ENCODE measurements at regions not wholly inside any gene's neighbourhood (a gene's known extent, or its start where the extent isn't known, plus 50 kb on each side); places are given as distances from the start of the nearest gene placed in this dataset.

DNA sequence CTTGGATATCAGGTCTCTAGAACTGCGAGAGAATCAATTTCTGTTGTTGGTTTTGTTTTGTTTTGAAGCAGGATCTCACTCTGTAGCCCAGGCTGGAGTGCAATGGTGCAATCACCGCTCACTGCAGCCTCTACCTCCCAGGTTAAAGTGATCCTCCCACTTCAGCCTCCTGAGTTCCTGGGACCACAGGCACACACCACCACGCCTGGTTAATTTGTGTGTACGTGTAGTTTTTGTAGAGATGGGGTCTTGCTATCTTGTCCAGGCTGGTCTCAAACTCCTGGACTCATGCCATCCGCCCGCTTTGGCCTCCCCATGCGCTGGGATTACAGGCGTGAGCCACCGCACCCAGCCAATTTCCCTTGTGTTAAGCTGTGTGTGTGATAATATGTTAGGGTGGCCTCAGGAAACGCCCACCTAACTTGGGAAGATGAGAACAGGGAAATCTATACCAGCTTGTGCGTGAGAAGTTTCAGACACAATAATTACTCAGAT, 109.6 kb downstream of the SIK1 start:
- no peak overlapping the region for H3K4me3 ChIP-seq (ENCODE audit: low read depth, low read length)

DNA sequence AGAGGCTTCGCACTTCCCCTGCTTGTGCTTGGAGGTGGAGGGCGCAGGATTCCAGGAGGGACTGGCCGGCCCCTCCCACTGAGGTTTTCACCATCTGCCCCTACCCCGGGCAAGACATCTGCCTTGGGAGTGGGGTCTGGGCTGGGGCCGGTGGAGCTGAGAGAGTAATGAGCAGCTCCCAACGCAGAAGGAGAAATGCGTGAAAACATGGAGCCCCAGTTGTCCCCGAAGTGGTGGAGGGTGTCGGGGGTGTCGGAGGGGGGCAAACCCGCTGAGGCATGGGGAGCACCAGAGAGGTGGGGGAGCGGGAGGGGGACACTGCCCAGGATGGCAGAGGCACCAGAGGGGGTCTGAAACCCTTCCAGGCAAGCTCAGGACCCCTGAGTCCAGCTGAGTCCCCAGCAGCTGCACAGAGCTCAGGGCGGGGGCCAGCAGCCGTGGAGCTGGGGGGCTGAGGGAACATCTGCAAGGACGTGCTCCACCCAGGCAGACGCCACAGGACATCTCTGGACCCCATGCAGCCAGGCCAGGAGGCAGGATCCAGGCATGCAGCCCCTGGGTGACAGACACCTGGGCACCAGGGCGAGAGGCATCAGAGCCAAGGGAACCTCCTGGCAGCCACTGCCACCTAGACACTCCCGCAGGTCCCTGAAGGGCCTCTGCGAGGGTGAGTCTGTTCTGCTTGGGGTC, 110.6 kb downstream of the SIK1 start:
- H3K4me3 ChIP-seq (ENCODE audit: low read depth, low read length), result no peak overlapping the region
- no peak for DNase-seq (ENCODE audit: low read depth)
- TF ChIP-seq, protein P1, sequence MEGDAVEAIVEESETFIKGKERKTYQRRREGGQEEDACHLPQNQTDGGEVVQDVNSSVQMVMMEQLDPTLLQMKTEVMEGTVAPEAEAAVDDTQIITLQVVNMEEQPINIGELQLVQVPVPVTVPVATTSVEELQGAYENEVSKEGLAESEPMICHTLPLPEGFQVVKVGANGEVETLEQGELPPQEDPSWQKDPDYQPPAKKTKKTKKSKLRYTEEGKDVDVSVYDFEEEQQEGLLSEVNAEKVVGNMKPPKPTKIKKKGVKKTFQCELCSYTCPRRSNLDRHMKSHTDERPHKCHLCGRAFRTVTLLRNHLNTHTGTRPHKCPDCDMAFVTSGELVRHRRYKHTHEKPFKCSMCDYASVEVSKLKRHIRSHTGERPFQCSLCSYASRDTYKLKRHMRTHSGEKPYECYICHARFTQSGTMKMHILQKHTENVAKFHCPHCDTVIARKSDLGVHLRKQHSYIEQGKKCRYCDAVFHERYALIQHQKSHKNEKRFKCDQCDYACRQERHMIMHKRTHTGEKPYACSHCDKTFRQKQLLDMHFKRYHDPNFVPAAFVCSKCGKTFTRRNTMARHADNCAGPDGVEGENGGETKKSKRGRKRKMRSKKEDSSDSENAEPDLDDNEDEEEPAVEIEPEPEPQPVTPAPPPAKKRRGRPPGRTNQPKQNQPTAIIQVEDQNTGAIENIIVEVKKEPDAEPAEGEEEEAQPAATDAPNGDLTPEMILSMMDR (IDR thresholded peaks at IDR 0.05; ENCODE audit: control insufficient read depth, extremely low read depth, insufficient read depth), result no peak

More for the DNA sequence above, 109.6 kb downstream of the SIK1 start:
- TF ChIP-seq, protein P1 (IDR thresholded peaks at IDR 0.05; ENCODE audit: control insufficient read depth, extremely low read depth, insufficient read depth), result no peak
- DNase-seq (ENCODE audit: low read depth), result no peak

DNA sequence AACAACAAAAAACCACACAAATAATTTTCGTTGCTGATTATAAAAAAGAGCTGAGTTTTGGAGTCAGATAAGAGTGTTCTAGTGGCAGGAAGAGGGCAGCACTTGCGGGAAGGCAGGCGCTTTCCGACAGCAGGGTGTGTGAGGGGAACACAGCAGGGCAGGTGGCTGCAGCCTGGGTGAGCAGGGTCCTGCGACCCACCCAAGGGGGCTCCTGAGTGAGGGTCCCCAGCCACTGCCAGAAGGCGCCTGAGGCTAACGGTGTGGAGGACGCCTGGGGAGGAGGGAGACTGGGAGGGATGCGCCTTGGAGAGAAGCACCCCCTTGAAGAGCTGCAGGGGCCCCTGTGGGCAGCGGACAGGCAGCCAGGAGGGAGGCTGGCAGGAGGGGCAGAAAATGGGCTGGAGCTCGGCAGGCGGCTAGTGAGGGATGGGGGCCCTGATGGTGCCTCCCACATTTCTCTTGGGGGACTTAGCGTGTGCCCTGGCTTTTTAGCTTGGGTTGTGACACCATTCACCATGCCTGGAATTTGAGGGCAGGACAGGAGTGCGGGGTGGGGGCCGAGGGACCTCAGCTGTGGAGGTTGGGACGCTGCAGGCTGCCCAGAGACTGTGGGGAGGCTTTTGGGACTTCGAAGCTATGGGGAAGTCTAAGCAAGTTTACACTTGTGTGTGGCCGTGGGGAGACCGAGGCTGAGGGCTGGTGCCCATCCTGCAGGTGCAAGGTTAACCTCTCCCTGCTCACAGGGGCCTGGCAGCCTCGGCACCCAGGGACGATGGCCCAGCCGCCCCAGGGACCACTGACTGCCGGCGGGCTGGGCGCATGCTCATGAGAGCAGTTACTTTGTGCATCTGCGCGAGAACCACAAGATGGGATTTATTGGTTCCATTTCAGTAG, 111.4 kb downstream of the SIK1 start:
- H3K4me3 ChIP-seq (ENCODE audit: low read depth, low read length), result no peak overlapping the region
- TF ChIP-seq, protein P1 (IDR thresholded peaks at IDR 0.05; ENCODE audit: control insufficient read depth, extremely low read depth, insufficient read depth), result no peak
- DNase-seq (ENCODE audit: low read depth), result no peak

DNA sequence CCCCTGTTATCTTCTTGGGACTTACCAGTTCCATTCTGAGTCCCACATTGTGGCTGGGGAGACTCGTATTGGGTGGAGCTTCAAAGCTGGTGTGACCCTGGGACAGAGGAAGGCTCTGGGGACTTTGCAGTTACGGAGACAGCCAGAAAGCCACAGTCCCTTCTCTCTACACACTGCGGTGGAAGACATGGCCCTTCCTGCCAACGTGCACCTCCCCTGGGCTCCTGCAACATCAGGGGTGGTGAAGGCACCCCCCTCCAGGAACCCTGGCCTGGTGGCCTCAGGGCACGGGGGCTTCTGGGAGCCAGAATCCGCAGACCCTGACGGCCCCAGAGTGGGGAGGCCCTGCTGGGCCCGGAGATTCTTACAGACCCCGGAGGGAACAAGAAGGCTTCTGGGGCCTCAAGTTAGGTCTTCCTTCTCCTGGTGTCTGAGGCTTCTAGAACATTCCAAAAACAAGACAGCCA, 113.0 kb downstream of the SIK1 start:
- no peak for DNase-seq (ENCODE audit: low read depth)
- H3K4me3 ChIP-seq (ENCODE audit: low read depth, low read length), result no peak overlapping the region
- TF ChIP-seq, protein P1 (IDR thresholded peaks at IDR 0.05; ENCODE audit: control insufficient read depth, extremely low read depth, insufficient read depth), result no peak

DNA sequence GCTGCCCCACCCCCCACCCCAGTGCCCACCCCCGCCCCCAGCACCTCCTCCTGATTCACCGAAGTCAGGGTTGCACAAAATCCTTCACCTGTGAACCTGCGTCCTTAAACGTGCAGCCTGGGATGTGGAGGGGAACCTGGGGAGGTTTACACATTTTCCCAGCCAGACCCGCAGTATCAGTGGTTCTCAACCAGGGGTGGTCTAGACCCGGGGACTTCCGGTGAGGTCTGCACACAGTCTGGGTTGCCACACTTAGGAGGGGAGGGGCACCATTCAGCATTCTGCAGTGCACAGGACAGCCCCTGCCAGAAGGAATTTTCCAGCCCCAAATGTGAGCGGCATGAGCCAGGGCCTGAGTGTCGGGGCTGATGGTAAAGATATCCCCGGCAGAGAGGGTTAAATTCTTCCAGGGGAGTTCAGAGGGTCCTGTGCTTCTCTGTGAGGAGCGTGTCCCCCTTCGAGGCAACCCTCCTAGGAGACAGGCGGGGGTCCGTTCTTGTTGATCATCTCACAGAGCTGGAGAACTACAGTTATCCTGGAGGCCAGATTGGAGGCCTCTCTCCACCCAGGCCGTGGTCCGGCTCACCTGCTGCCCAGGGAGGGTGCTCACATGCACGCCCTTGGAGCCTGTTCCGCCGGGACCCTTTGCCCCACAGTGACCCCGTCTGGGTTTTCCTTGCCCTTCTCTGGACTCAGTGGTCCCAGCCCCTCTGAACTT, 113.6 kb downstream of the SIK1 start:
- DNase-seq (ENCODE audit: low read depth), result no peak
- no peak overlapping the region for H3K4me3 ChIP-seq (ENCODE audit: low read depth, low read length)
- TF ChIP-seq, protein P1 (IDR thresholded peaks at IDR 0.05; ENCODE audit: control insufficient read depth, extremely low read depth, insufficient read depth), result no peak

DNA sequence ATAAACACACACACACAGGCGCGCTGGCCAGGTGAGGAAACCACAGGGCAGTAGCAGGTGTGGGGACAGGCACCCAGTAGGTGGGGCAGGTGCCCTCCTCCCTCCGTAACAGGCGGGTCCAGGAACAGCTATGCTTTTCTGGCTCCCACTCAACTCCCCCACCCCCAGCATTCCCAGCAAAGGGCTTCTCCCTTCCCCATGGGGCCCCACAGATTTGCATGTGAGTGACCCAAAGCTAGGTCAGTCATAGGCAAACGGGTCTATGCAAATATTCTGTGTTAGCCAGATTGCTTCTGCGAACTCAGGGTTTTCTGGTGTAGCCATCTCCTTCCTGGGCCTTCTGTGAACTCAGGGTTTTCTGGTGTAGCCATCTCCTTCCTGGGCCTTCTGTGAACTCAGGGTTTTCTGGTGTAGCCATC, 114.2 kb downstream of the SIK1 start:
- no peak overlapping the region for H3K4me3 ChIP-seq (ENCODE audit: low read depth, low read length)
- TF ChIP-seq, protein P1 (IDR thresholded peaks at IDR 0.05; ENCODE audit: control insufficient read depth, extremely low read depth, insufficient read depth), result no peak
- no peak for DNase-seq (ENCODE audit: low read depth)
